ENCODE measurements at regions not wholly inside any gene's neighbourhood (a gene's known extent, or its start where the extent isn't known, plus 50 kb on each side); places are given as distances from the start of the nearest gene placed in this dataset.
A peak's percentile ranks its signal among the peaks of the same experiment; 100 is the strongest.

- DNase-seq (ENCODE audit: insufficient read length, low spot score) (no peak), FAIRE-seq (no peak)
Measured at GRCh38 chr10:31720546-31720945, 208.1 kb downstream of the ARHGAP12 start.

DNA sequence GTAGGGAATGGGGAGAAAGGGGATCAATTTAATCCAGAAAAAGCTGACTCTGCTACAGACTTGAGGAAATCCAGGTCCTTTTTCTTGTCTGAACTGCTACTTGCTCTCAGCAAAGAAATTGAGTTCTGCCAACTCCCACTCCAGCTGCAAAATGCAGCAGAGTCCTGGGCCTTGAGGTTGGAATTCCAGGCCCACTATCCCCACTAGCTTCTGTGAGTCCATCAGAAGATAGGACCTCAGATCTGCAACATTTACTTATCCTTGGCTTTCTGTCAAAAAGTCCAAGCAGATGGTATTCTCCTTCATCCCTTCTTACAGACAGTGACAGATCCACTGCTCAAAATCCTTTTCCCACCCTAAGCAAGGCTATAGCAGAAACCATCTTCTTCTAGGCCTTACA is 219.2 kb downstream of the ARHGAP12 start:
- no peak for DNase-seq (ENCODE audit: insufficient read length, low spot score)
- peak; percentile 11 for FAIRE-seq

GRCh38 chr10:31709028-31709427 is 219.6 kb downstream of the ARHGAP12 start:
- no peak for FAIRE-seq
- no peak for DNase-seq (ENCODE audit: insufficient read length, low spot score)

DNA sequence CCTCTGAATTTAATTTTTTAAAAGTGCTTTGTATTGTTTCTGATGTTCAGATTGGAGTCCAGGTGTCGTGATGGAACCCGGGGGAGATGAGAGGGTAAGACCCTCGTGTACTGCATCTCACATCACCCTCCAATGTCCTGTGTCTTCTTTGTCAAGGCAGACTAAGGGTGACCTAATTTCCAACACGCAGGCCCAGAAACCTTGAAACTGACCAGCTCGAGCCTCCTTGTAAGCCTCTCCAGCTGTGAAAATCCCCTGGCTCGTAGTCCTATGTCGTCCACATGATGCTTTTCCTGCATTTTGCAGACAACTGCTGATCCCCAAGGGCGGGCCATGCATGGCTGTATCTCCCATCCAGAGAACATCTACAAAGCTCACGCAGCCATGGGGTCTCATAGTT is 220.2 kb downstream of the ARHGAP12 start:
- DNase-seq (ENCODE audit: insufficient read length, low spot score), result no peak
- FAIRE-seq, result peak; percentile 78

GRCh38 chr10:31708046-31708445 is 220.6 kb downstream of the ARHGAP12 start:
- FAIRE-seq (no peak), DNase-seq (ENCODE audit: insufficient read length, low spot score) (no peak)

GRCh38 chr10:31707093-31708039 is 221.3 kb downstream of the ARHGAP12 start:
- DNase-seq (ENCODE audit: insufficient read length, low spot score) (peak; percentile 46), FAIRE-seq (peak; percentile 92)

- FAIRE-seq, result peak; percentile 66
- DNase-seq (ENCODE audit: insufficient read length, low spot score), result no peak
Measured at GRCh38 chr10:31706464-31707092, 222.1 kb downstream of the ARHGAP12 start.

GRCh38 chr10:31705136-31705535 is 223.5 kb downstream of the ARHGAP12 start:
- DNase-seq (ENCODE audit: insufficient read length, low spot score) (no peak), FAIRE-seq (no peak)

- FAIRE-seq (no peak), DNase-seq (ENCODE audit: insufficient read length, low spot score) (no peak)
Measured at GRCh38 chr10:31704195-31704594, 224.4 kb downstream of the ARHGAP12 start.

- no peak for FAIRE-seq
- DNase-seq (ENCODE audit: insufficient read length, low spot score), result no peak
Measured at GRCh38 chr10:31702954-31703353, 225.7 kb downstream of the ARHGAP12 start.

GRCh38 chr10:31702005-31702404 is 226.6 kb downstream of the ARHGAP12 start:
- FAIRE-seq (no peak), DNase-seq (ENCODE audit: insufficient read length, low spot score) (no peak)

- DNase-seq (ENCODE audit: insufficient read length, low spot score), result no peak
- no peak for FAIRE-seq
Measured at GRCh38 chr10:31701546-31701945, 227.1 kb downstream of the ARHGAP12 start.

- FAIRE-seq, result no peak
Measured at GRCh38 chr10:31700181-31700611, 228.4 kb downstream of the ARHGAP12 start.

GRCh38 chr10:31698181-31698830 is 230.3 kb downstream of the ARHGAP12 start:
- DNase-seq (ENCODE audit: insufficient read length, low spot score), result no peak
- FAIRE-seq, result no peak

More at GRCh38 chr10:31700181-31700611, 228.4 kb downstream of the ARHGAP12 start:
- no peak for DNase-seq (ENCODE audit: insufficient read length, low spot score)

DNA sequence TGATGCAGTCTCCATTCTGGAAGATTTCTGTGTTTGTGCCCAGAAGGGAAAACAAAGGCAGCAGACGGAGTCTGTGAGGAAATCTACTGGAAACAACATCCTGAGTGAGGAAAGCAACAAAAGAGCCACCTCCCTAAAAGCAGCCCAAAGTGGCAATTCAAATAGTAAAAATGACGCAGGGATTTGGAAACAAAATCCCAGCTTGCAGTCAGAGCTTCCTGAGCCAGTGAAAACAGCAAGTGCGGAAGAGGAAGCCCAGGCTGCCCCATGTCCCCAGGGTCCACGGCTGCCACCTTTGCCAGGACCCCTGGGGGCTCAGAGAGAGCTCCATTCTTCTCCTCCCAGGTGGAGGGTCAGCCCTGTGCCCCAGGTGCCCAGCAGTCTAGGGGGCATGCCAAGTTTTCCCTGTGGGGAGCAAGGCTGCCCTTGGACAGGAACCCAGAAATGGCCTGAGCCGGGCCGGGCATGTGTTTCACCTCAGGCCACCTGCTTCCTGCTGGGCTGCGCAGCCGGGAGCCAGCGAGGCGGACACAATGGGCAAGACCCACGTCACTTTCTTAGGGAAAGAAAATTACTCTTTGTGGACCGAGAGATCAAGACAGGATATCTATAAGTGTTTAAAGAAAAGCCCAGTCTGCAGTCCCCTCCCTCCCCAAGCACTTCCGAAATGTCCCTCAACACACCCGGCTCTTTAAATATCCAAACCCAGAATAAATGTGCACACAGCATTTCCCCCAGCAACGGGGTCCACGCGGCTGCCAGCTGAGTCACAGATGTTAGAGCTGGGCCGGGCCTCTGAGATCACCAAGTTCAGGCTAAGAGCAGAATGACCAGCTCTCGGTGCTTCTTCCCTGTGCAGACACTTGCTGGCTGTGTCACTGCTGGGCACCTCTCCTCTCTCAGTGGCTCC is 231.1 kb downstream of the ARHGAP12 start:
- FAIRE-seq (no peak), DNase-seq (ENCODE audit: insufficient read length, low spot score) (no peak)

- FAIRE-seq (no peak), DNase-seq (ENCODE audit: insufficient read length, low spot score) (no peak)
Measured at GRCh38 chr10:31694929-31695837, 233.4 kb downstream of the ARHGAP12 start.

DNA sequence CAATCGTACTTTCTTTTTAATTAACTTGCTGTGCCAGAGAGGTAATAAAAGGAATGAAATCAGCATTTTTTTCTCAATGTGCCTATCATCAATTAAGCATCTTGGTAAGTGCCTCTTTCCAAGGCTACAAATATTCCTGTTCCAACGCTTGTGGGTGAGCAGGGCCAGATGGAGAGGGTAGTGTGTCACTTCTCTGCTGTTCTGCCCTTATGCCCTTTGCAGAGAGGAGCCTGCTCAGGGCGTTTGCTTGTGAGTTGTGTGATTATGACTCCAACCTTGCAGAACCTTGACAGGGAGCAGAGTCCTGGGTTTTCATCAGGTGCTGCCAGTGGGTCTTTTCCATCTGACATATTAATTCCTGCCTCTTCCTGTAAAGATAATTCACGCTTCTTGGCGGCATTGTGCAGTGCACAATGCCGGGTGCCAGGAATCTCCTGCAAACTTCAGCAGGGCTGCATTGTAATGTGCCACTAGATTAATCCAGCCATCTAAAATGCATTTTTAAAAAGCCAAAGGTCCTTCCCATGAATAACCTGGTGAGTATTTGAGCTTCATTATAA is 234.4 kb downstream of the ARHGAP12 start:
- FAIRE-seq (no peak), DNase-seq (ENCODE audit: insufficient read length, low spot score) (no peak)

GRCh38 chr10:31693491-31693890 is 235.1 kb downstream of the ARHGAP12 start:
- DNase-seq (ENCODE audit: insufficient read length, low spot score), result no peak
- FAIRE-seq, result no peak

- FAIRE-seq, result no peak
Measured at GRCh38 chr10:31689233-31689632, 239.4 kb downstream of the ARHGAP12 start.

More at GRCh38 chr10:31689233-31689632, 239.4 kb downstream of the ARHGAP12 start:
- DNase-seq (ENCODE audit: insufficient read length, low spot score), result no peak
